Jurkat, Clone E6-1 (cell line): ENCODE measurements at regions not wholly inside any gene's neighbourhood (a gene's known extent, or its start where the extent isn't known, plus 50 kb on each side); places are given as distances from the start of the nearest gene placed in this dataset.
A peak's percentile ranks its signal among the peaks of the same experiment; 100 is the strongest.
"Not testable (repeated sequence)": the region's sequence is repeated elsewhere in the genome, so short reads cannot be mapped to it uniquely, and the experiment has no call there.

Experiments
- DNase-seq: peaks from one replicate; pipeline ENCODE4 v3.0.0-alpha.2; 2011; ENCODE audit warnings: low read depth, low spot score
- H3K4me3 ChIP-seq: 2 replicates; pipeline ENCODE4 v1.5.1; 2011; ENCODE audit warnings: mild to moderate bottlenecking, low read length, control low read depth, moderate library complexity

DNA sequence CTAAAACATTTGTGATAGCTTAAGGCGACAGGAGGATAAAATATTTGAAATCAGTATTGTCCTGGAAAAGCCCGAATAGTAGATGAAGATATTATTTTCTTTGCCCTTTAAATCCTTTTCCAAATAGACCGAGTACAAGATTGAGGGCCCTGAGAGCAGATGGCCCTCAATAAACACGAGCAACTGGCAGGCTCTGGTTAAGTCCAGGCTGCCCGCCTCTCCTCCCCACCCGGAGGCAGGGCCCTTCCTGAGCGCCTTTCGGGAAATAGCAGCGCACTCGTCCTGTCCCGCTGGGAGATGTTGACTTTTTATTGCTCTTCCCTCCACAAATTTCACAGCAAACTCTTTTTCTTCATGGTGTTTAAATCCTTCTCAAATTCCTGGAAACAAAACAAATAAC, 50.8 kb upstream of the MAX start:
- DNase-seq = no peak
- no peak overlapping the region for H3K4me3 ChIP-seq

- no peak for DNase-seq
- no peak overlapping the region for H3K4me3 ChIP-seq
These were observed 54.5 kb upstream of the MAX start for GRCh38 chr14:65156568-65157366.

DNA sequence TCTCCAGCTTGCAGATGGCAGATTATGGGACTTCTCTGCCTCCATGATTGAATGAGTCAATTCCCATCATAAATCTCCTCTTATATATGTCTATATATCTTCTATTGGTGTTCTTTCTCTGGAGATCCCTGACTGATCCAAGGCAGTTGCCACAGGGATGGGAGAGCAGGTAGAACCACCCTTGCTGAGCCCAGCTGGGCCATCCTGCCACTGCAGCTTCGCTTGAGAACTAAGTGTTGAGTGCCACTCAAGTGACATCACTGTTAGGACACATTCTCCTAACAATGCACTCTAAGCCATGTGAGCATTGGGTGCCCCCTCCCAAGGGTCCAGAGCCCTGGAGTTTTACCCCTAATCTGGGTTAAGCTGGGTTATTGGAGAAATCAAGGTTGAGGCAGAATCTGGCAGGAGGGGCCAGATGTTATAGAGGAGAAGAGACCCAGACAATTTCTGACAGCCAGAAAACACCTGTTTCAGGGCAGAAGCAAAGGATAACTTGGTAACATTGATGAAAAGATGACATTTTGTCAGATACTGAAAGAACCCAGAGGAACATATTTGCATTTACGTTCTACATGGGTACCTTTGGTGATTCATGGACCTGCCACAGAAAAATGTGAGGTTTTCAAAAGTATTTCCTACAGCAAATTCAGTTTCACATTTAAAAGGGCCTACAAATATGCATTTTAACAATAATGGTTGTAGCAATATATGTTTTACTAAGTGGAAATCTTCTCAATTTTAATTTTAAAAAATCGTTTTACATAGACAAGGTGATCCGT, 57.2 kb upstream of the MAX start:
- DNase-seq = no peak
- no peak overlapping the region for H3K4me3 ChIP-seq

- H3K4me3 ChIP-seq = no peak overlapping the region
These were observed 57.8 kb upstream of the MAX start for GRCh38 chr14:65160091-65160490.

GRCh38 chr14:65162031-65162430, 59.7 kb upstream of the MAX start:
- no peak for DNase-seq
- H3K4me3 ChIP-seq = no peak overlapping the region

More at GRCh38 chr14:65160091-65160490, 57.8 kb upstream of the MAX start:
- DNase-seq = no peak

DNA sequence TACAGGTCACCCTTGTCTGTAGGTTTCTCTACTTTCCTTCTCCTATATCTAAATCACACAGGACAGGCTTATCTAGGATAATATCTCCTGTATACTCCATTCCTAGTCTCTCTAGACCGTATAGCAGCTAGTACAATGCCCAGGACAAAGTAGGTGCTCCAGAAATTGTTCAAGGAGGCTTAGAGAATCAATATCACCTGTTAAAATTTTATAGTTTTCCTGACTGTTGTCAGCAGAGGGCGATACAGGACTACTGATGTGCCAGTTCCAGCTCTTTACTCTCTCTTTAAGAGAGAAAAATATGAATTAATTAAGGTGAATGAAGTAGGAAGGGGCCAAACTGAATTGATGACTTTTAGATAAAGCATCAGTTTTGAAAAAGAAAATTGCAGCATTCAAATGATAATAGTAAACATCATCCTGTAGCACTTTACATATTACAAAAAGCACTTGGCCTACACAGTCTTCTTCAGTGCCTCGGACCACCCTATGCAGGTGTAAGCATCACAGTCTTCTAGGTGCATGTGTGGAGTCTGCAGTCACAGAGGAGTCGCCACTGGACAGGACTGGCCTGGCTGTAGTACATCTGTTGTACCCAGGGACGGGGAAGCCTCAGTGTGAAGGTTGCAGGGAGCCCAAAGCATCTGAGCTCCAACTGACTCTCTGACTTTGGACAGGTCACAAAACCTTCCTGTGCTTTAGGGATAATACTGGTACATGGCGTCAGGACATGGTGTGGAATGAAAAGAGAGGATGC, 61.9 kb upstream of the MAX start:
- DNase-seq = peak; percentile 56
- no peak overlapping the region for H3K4me3 ChIP-seq

DNA sequence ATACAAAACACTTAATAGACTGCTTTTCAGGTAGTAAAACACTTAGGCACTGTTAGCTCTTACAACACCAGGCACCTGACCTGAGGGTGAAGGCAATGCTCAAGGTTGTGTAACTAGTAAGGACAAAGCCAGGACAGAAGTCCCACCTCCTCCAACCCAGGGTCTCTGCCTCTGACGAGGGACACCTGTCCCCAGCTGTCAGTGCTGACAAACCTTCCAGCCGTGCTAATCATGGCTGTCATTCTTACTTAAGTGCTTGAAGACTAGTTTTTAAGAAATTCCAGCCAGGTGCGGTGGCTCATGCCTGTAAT, 62.5 kb upstream of the MAX start:
- no peak for DNase-seq
- no peak overlapping the region for H3K4me3 ChIP-seq

GRCh38 chr14:65167072-65167645, 64.8 kb upstream of the MAX start:
- H3K4me3 ChIP-seq = no peak overlapping the region
- DNase-seq = peak; percentile 32

GRCh38 chr14:65168840-65169239, 66.5 kb upstream of the MAX start:
- DNase-seq = no peak
- no peak overlapping the region for H3K4me3 ChIP-seq

DNA sequence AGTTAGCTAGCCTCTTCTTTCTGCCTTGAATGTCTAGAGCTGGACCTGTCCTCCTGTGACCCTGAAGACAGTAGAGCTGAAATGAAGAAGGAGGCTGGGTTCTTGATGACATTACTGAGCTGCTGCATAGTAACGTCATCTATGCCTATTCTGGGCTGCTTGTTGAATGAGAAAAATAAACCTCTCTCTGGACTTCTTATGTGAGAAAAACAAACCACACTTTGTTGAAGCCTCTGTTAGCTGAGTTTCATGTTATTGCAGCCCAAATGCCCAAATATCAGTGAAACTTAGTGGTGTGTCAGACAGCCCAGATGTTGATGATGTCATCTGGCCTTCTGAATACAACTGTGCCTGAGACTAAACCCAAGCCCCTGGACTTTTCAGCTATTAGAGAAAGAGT, 67.0 kb upstream of the MAX start:
- no peak for DNase-seq
- H3K4me3 ChIP-seq = no peak overlapping the region

DNA sequence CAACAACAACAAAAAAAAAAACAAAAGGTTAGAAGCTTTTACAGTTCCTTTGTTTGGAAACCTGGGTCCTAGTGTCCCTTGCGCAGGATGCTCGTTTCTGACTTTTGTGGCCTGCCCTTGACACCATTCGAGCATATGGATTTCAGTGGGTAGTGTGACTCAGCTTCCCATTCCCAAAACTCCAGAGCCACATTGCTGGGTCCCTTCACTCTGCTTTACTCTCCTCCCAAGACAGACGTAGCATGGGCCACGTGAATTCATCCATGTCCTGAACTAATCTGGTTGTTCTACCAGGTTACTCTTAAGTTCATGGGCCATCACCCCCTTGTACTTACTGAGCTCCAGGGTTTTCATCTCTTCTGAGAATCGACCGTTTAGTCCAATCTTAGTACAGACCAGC, 68.0 kb upstream of the MAX start:
- no peak overlapping the region for H3K4me3 ChIP-seq
- DNase-seq = no peak

- DNase-seq = no peak
- no peak overlapping the region for H3K4me3 ChIP-seq
These were observed 68.6 kb upstream of the MAX start for GRCh38 chr14:65170768-65171507.

GRCh38 chr14:65173973-65174693, 71.8 kb upstream of the MAX start:
- DNase-seq = no peak

DNA sequence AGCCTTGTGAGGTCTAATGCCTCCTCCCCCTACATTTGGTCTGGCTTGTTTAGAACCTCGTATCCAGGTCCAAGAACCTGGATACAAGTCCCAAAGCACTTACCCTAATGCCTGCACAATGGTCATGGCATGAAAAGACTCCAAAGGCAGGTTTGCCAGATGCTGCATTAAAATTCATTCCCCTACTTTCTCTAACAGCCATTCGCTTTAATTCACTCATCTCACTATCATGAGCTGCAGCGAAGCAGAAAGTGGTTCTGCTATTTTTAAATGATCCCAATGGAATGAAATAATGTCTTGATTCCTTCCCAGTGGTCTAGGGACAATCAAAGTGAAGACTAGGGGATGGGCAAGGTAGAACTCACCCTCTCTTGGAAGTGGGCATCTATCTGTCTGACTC, 72.5 kb upstream of the MAX start:
- H3K4me3 ChIP-seq = no peak overlapping the region

More at GRCh38 chr14:65173973-65174693, 71.8 kb upstream of the MAX start:
- no peak overlapping the region for H3K4me3 ChIP-seq

DNA sequence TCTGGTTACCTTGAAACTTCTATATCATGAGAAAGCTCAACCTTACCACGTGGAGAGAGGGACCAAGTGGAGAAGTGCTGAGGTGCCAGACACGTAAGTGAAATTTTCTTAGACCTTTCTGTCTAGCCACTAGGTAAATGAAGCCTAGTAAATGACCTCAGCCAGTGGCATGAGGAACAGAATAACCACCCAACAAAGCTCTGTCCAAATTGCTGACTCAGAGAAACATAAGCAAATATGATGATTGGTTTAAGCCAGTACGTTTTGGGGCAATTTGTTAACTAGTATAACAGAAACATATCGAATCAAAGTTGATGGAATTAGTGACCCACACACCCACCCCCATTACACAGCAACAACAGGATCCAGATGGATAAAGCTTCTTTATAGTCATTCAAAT, 75.2 kb upstream of the MAX start:
- no peak overlapping the region for H3K4me3 ChIP-seq
- no peak for DNase-seq

More for the DNA sequence above, 72.5 kb upstream of the MAX start:
- no peak for DNase-seq

DNA sequence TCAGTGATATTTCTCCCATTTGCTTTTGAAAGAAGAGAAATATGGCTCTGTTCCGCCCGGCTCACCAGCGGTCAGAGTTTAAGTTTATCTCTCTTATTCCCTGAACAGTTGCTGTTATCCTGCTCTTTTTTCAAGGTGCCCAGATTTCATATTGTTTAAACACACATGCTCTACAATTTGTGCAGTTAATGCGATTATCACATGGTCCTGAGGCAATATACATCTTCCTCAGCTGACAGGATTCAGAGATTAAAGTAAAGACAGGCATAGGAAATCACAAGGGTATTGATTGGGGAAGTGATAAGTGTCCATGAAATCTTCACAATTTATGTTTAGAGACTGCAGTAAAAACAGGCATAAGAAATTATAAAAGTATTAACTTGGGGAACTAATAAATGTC, 76.9 kb upstream of the MAX start:
- not testable (repeated sequence) for H3K4me3 ChIP-seq, DNase-seq

- H3K4me3 ChIP-seq = no peak overlapping the region
- no peak for DNase-seq
These were observed 77.8 kb upstream of the MAX start for GRCh38 chr14:65179918-65180724.

DNA sequence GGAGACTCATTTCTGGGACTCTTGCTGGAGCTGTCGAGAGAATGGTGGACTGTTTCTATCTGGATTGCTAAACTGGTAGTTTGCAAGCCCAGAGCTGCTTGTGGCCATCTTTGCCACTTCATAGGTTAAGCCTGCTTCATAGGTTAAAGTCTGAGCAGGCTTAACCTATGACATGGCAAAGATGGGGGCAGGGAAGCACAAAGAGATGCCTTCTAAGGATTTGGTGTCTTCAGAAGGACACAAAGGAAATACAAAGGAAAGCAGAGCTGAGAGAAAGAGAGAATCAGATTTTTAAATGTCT, 78.4 kb upstream of the MAX start:
- no peak overlapping the region for H3K4me3 ChIP-seq

More for the DNA sequence above, 78.4 kb upstream of the MAX start:
- DNase-seq = no peak
